ENCODE measurements at regions not wholly inside any gene's neighbourhood (a gene's known extent, or its start where the extent isn't known, plus 50 kb on each side); places are given as distances from the start of the nearest gene placed in this dataset.

GRCh38 chr1:230009611-230010313 is 57.3 kb upstream of the GALNT2 start:
- BruUV-seq (replicated peaks), result no TSS peak
- no peaks in the 10 kb centered on the region for H3K27me3 Mint-ChIP-seq (ENCODE audit: insufficient read depth, unreplicated experiment)
- DNase-seq, result no peak
- no peaks in the 10 kb centered on the region for H3K27me3 ChIP-seq (replicated peaks; ENCODE audit: control insufficient read depth, insufficient read depth, low read length)
- H3K9me3 ChIP-seq, result no peaks in the 10 kb centered on the region
- H3K9me3 Mint-ChIP-seq (ENCODE audit: unreplicated experiment), result no peaks in the 10 kb centered on the region
- TF ChIP-seq CTCF (IDR thresholded peaks at IDR 0.05; ENCODE audit: insufficient read depth in 1 of 2, low read depth in 1 of 2, low read length in 1 of 2, severe bottlenecking in 1 of 2, unreplicated experiment in 1 of 2), result no peak
- intact Hi-C loops (cut with micrococcal nuclease; ENCODE audit: unreplicated experiment), result no loop called here
- CTCF ChIA-PET, result no interaction called here
- H3K4me1 Mint-ChIP-seq (ENCODE audit: low read depth, unreplicated experiment), result no peaks in the 10 kb centered on the region
- no peaks in the 10 kb centered on the region for H3K36me3 Mint-ChIP-seq (ENCODE audit: insufficient read depth, unreplicated experiment)
- H3K4me3 Mint-ChIP-seq (ENCODE audit: unreplicated experiment), result no peak overlapping the region
- H3K36me3 ChIP-seq (ENCODE audit: control insufficient read depth, insufficient read depth, low read length), result no peaks in the 10 kb centered on the region
- no peak overlapping the region for H3K4me3 ChIP-seq (ENCODE audit: low read depth, low read length)
- H3K4me1 ChIP-seq, result no peaks in the 10 kb centered on the region
- POLR2A ChIA-PET, result no interaction called here
- no peak overlapping the region for H3K27ac Mint-ChIP-seq (ENCODE audit: unreplicated experiment)

GRCh38 chr1:230010603-230011332 is 56.3 kb upstream of the GALNT2 start:
- no peak for TF ChIP-seq CTCF (IDR thresholded peaks at IDR 0.05; ENCODE audit: insufficient read depth in 1 of 2, low read depth in 1 of 2, low read length in 1 of 2, severe bottlenecking in 1 of 2, unreplicated experiment in 1 of 2)
- H3K4me1 ChIP-seq, result no peaks in the 10 kb centered on the region
- H3K27ac Mint-ChIP-seq (ENCODE audit: unreplicated experiment), result no peak overlapping the region
- H3K36me3 Mint-ChIP-seq (ENCODE audit: insufficient read depth, unreplicated experiment), result no peaks in the 10 kb centered on the region
- no peaks in the 10 kb centered on the region for H3K36me3 ChIP-seq (ENCODE audit: control insufficient read depth, insufficient read depth, low read length)
- intact Hi-C loops (cut with micrococcal nuclease; ENCODE audit: unreplicated experiment), result no loop called here
- DNase-seq, result no peak
- ChIA-PET CTCF (interaction anchor here (0.6 kb wide), 1 partner anchor 218 kb away, joined by 4 read pairs; no protein-coding TSS in a partner anchor), POLR2A (no interaction called here)
- H3K27me3 Mint-ChIP-seq (ENCODE audit: insufficient read depth, unreplicated experiment), result no peaks in the 10 kb centered on the region
- BruUV-seq (replicated peaks), result no TSS peak
- no peaks in the 10 kb centered on the region for H3K27me3 ChIP-seq (replicated peaks; ENCODE audit: control insufficient read depth, insufficient read depth, low read length)
- no peak overlapping the region for H3K4me3 Mint-ChIP-seq (ENCODE audit: unreplicated experiment)
- H3K4me1 Mint-ChIP-seq (ENCODE audit: low read depth, unreplicated experiment), result no peaks in the 10 kb centered on the region
- no peaks in the 10 kb centered on the region for H3K9me3 Mint-ChIP-seq (ENCODE audit: unreplicated experiment)
- no peaks in the 10 kb centered on the region for H3K9me3 ChIP-seq
- H3K4me3 ChIP-seq (ENCODE audit: low read depth, low read length), result no peak overlapping the region

GRCh38 chr1:230011333-230012092 is 55.5 kb upstream of the GALNT2 start:
- no peak for TF ChIP-seq CTCF (IDR thresholded peaks at IDR 0.05; ENCODE audit: insufficient read depth in 1 of 2, low read depth in 1 of 2, low read length in 1 of 2, severe bottlenecking in 1 of 2, unreplicated experiment in 1 of 2)
- Histone ChIP-seq H3K9me3 (no peaks in the 10 kb centered on the region), H3K36me3 (ENCODE audit: control insufficient read depth, insufficient read depth, low read length) (no peaks in the 10 kb centered on the region), H3K4me3 (ENCODE audit: low read depth, low read length) (no peak overlapping the region), H3K4me1 (no peaks in the 10 kb centered on the region), H3K27me3 (replicated peaks; ENCODE audit: control insufficient read depth, insufficient read depth, low read length) (no peaks in the 10 kb centered on the region)
- Mint-ChIP-seq H3K9me3 (ENCODE audit: unreplicated experiment) (no peaks in the 10 kb centered on the region), H3K4me1 (ENCODE audit: low read depth, unreplicated experiment) (no peaks in the 10 kb centered on the region), H3K36me3 (ENCODE audit: insufficient read depth, unreplicated experiment) (no peaks in the 10 kb centered on the region), H3K27ac (ENCODE audit: unreplicated experiment) (no peak overlapping the region), H3K4me3 (ENCODE audit: unreplicated experiment) (no peak overlapping the region), H3K27me3 (ENCODE audit: insufficient read depth, unreplicated experiment) (no peaks in the 10 kb centered on the region)
- DNase-seq, result no peak
- CTCF ChIA-PET, result interaction anchor here (0.6 kb wide), 1 partner anchor 217 kb away, joined by 4 read pairs; no protein-coding TSS in a partner anchor
- BruUV-seq (replicated peaks), result no TSS peak
- intact Hi-C loops (cut with micrococcal nuclease; ENCODE audit: unreplicated experiment), result no loop called here
- POLR2A ChIA-PET, result no interaction called here

All from Caco-2 (cell line).